HepG2 (cell line): ENCODE measurements at regions not wholly inside any gene's neighbourhood (a gene's known extent, or its start where the extent isn't known, plus 50 kb on each side); places are given as distances from the start of the nearest gene placed in this dataset.
"Not testable (repeated sequence)": the region's sequence is repeated elsewhere in the genome, so short reads cannot be mapped to it uniquely, and the experiment has no call there.

Experiments
- ATAC-seq: fragments of 200-7000 bp; cut with Tn5 transposase; 3 replicates; pipeline ENCODE4 v1.9.1; 2020; ENCODE audit warnings: mild to moderate bottlenecking, moderate library complexity
- BruUV-seq: library from RNA; stranded (reverse); fragments of 400-500 nt; replicated peaks from 2 replicates; lab custom pipeline; 2021; lab: Mats Ljungman, UMichigan
- CTCF ChIA-PET: fragments of 300-600 bp; formaldehyde crosslinking; extraction: SDS; loops from one replicate; lab custom pipeline; 2021; ENCODE audit warnings: low total read pairs, inconsistent platforms, low intra/inter-chr PET ratio; lab: Yijun Ruan, JAX
- POLR2A ChIA-PET: fragments of 350-600 bp; sonication (Branson Sonifier 250); formaldehyde crosslinking; loops from one replicate; lab custom pipeline; 2020; ENCODE audit warnings: antibody characterized with exemption, inconsistent platforms; lab: Yijun Ruan, JAX
- DNase-seq: peaks from one replicate; pipeline ENCODE4 v3.0.0-alpha.2; 2015; ENCODE audit warnings: low spot score
- FAIRE-seq: peaks from 3 replicates; lab custom pipeline; 2011; peaks lifted over from hg19 to GRCh38; lab: Jason Lieb, UNC
- H2AFZ ChIP-seq: one replicate; pipeline ENCODE4 v1.6.1; 2011; ENCODE audit warnings: low read length, inconsistent platforms
- H3K27ac ChIP-seq: fragments of 300-600 bp; 3 replicates; pipeline ENCODE4 v1.8.0; 2011; ENCODE audit warnings: mixed run types, mild to moderate bottlenecking, mixed read lengths, low read length, inconsistent platforms; ENCODE audit not compliant: insufficient read depth; ENCODE audit errors: extremely low read length
- H3K27me3 ChIP-seq, 2 experiments: fragments of 200-600 bp in 1 of 2; 2 replicates in 1 of 2; 3 replicates in 1 of 2; pipeline versions ENCODE4 v1.6.0 to v1.8.0; 2011; ENCODE audit warnings: low read length in 2 of 2, mild to moderate bottlenecking in 2 of 2, moderate library complexity in 2 of 2, inconsistent platforms in 1 of 2; ENCODE audit not compliant: insufficient read depth in 2 of 2, control insufficient read depth in 1 of 2
- H3K36me3 ChIP-seq, 2 experiments: fragments of 200-600 bp in 1 of 2; replicated peaks in 1 of 2; 2 replicates in 1 of 2; 3 replicates in 1 of 2; pipeline versions ENCODE4 v1.5.1 to v1.8.0; 2011; ENCODE audit warnings: low read length in 2 of 2, inconsistent platforms in 1 of 2; ENCODE audit not compliant: insufficient read depth in 2 of 2, control insufficient read depth in 1 of 2
- H3K4me1 ChIP-seq: 2 replicates; pipeline ENCODE4 v1.5.1; 2012; ENCODE audit warnings: low read length, inconsistent platforms; ENCODE audit not compliant: insufficient read depth
- H3K4me2 ChIP-seq: 2 replicates; pipeline ENCODE4 v1.6.0; 2011; ENCODE audit warnings: low read depth, low read length, inconsistent platforms
- H3K4me3 ChIP-seq, 3 experiments: fragments of 200-600 bp in 1 of 3; sonication (generic), shearing (Covaris generic) in 1 of 3; replicated peaks in 1 of 3; 2 replicates each; pipeline ENCODE4 v1.5.1; 2011 to 2016; ENCODE audit warnings: low read length in 3 of 3, inconsistent platforms in 2 of 3, low read depth in 2 of 3, mild to moderate bottlenecking in 2 of 3, control low read depth in 1 of 3, mixed read lengths in 1 of 3; ENCODE audit not compliant: insufficient read depth in 1 of 3
- H3K79me2 ChIP-seq: one replicate; pipeline ENCODE4 v1.6.1; 2011; ENCODE audit warnings: low read length, inconsistent platforms; ENCODE audit not compliant: insufficient read depth
- H3K9ac ChIP-seq: 2 replicates; pipeline ENCODE4 v1.6.0; 2011; ENCODE audit warnings: mild to moderate bottlenecking, low read depth, low read length, inconsistent platforms; ENCODE audit not compliant: insufficient read depth
- H3K9me3 ChIP-seq: 2 replicates; pipeline ENCODE4 v1.5.1; 2012; ENCODE audit warnings: mild to moderate bottlenecking, low read length
- H4K20me1 ChIP-seq: 2 replicates; pipeline ENCODE4 v1.6.0; 2011; ENCODE audit warnings: inconsistent platforms, mild to moderate bottlenecking, low read length, moderate library complexity; ENCODE audit not compliant: insufficient read depth
- HNF4A ChIP-seq: sonication (generic); formaldehyde crosslinking; IDR thresholded peaks from 2 replicates; pipeline ENCODE4 v1.4.0; 2020; ENCODE audit warnings: missing genetic modification reagents
- NCOA2 ChIP-seq: sonication (generic); formaldehyde crosslinking; IDR thresholded peaks from 2 replicates; pipeline ENCODE4 v1.8.0; 2022; ENCODE audit warnings: inconsistent platforms
- NCOR1 ChIP-seq: fragments of 200-600 bp; sonication (generic); IDR thresholded peaks from 2 replicates; pipeline ENCODE4 v1.7.0; 2017; ENCODE audit warnings: antibody characterized with exemption, low read length, borderline replicate concordance
- RXRB ChIP-seq: IDR thresholded peaks from 2 replicates; pipeline ENCODE4 v1.6.1; 2016; ENCODE audit warnings: borderline replicate concordance, missing genetic modification reagents, missing compliant biosample characterization
- ZEB1 ChIP-seq: IDR thresholded peaks from 2 replicates; pipeline ENCODE4 v1.6.1; 2012; ENCODE audit warnings: mild to moderate bottlenecking, low read depth, inconsistent platforms; ENCODE audit not compliant: insufficient replicate concordance
- ZNF432 ChIP-seq: sonication (generic); formaldehyde crosslinking; IDR thresholded peaks from 2 replicates; pipeline ENCODE4 v1.5.0; 2020; ENCODE audit warnings: missing genetic modification reagents, mild to moderate bottlenecking, borderline replicate concordance
- WGBS: methylation state at CpG from one replicate; pipeline ENCODE4 v1.1.6; 2017; ENCODE audit warnings: low lambda C conversion rate; 5-methylcytosine and 5-hydroxymethylcytosine counted together
- in situ Hi-C: cut with HindIII; loops from 2 replicates; pipeline ENCODE4 v1.10.0; 2017; ENCODE audit warnings: low pct_unique_long_range_greater_than_20kb; ENCODE audit not compliant: extremely low pct_ligation_motif_present
- intact Hi-C: fragments of 100-400 bp; cut with micrococcal nuclease; formaldehyde crosslinking; loops from one replicate; pipeline ENCODE4 v1.10.0; 2022; ENCODE audit not compliant: unreplicated experiment
- TF ChIP-seq, protein P1 (sequence below): sonication (generic); formaldehyde crosslinking; IDR thresholded peaks from 2 replicates; pipeline ENCODE4 v1.4.0; 2020; ENCODE audit warnings: missing genetic modification reagents
- TF ChIP-seq, protein P2 (sequence below): sonication (generic); formaldehyde crosslinking; IDR thresholded peaks from 2 replicates; pipeline ENCODE4 v1.5.1; 2020; ENCODE audit warnings: mild to moderate bottlenecking, missing genetic modification reagents, borderline replicate concordance

DNA sequence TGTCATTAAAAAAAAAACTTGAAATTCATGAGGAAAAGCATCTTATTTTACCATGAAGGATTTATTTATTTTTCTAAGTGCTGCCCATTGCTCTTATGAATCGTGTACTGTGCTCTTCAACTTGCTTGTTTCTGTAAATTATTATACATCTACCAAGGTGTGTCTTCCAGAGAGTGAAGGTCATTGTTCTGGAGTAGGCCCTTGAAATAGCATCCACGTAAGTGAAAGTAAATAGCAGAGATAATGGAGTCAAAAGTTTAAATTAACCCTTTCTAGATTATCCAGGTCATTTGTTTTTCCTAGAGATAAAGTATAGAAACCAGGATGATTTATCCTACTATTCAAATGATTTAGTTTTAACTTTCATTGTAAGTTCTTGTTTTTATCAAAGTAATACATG, 473.1 kb downstream of the DIRAS2 start (continued):
- no peak for TF ChIP-seq ZNF432 (CRISPR knock-in tag)
- peak; percentile 32 for TF ChIP-seq ZEB1
- TF ChIP-seq NCOR1: peak; percentile 53; the same call in 1 of the 2 replicates
- TF ChIP-seq HNF4A: peak; percentile 48
- TF ChIP-seq NCOA2: 0 out of 2 replicates have a peak, but pooled peaks have one; percentile 28
- peak; percentile 49 for TF ChIP-seq RXRB
- TF ChIP-seq, protein P1, sequence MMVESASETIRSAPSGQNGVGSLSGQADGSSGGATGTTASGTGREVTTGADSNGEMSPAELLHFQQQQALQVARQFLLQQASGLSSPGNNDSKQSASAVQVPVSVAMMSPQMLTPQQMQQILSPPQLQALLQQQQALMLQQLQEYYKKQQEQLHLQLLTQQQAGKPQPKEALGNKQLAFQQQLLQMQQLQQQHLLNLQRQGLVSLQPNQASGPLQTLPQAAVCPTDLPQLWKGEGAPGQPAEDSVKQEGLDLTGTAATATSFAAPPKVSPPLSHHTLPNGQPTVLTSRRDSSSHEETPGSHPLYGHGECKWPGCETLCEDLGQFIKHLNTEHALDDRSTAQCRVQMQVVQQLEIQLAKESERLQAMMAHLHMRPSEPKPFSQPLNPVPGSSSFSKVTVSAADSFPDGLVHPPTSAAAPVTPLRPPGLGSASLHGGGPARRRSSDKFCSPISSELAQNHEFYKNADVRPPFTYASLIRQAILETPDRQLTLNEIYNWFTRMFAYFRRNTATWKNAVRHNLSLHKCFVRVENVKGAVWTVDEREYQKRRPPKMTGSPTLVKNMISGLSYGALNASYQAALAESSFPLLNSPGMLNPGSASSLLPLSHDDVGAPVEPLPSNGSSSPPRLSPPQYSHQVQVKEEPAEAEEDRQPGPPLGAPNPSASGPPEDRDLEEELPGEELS (CRISPR knock-in tag): 0 out of 2 replicates have a peak, but pooled peaks have one; percentile 41
- TF ChIP-seq, protein P2, sequence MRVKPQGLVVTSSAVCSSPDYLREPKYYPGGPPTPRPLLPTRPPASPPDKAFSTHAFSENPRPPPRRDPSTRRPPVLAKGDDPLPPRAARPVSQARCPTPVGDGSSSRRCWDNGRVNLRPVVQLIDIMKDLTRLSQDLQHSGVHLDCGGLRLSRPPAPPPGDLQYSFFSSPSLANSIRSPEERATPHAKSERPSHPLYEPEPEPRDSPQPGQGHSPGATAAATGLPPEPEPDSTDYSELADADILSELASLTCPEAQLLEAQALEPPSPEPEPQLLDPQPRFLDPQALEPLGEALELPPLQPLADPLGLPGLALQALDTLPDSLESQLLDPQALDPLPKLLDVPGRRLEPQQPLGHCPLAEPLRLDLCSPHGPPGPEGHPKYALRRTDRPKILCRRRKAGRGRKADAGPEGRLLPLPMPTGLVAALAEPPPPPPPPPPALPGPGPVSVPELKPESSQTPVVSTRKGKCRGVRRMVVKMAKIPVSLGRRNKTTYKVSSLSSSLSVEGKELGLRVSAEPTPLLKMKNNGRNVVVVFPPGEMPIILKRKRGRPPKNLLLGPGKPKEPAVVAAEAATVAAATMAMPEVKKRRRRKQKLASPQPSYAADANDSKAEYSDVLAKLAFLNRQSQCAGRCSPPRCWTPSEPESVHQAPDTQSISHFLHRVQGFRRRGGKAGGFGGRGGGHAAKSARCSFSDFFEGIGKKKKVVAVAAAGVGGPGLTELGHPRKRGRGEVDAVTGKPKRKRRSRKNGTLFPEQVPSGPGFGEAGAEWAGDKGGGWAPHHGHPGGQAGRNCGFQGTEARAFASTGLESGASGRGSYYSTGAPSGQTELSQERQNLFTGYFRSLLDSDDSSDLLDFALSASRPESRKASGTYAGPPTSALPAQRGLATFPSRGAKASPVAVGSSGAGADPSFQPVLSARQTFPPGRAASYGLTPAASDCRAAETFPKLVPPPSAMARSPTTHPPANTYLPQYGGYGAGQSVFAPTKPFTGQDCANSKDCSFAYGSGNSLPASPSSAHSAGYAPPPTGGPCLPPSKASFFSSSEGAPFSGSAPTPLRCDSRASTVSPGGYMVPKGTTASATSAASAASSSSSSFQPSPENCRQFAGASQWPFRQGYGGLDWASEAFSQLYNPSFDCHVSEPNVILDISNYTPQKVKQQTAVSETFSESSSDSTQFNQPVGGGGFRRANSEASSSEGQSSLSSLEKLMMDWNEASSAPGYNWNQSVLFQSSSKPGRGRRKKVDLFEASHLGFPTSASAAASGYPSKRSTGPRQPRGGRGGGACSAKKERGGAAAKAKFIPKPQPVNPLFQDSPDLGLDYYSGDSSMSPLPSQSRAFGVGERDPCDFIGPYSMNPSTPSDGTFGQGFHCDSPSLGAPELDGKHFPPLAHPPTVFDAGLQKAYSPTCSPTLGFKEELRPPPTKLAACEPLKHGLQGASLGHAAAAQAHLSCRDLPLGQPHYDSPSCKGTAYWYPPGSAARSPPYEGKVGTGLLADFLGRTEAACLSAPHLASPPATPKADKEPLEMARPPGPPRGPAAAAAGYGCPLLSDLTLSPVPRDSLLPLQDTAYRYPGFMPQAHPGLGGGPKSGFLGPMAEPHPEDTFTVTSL (CRISPR knock-in tag): peak; percentile 36; the same call in 1 of the 2 replicates

DNA sequence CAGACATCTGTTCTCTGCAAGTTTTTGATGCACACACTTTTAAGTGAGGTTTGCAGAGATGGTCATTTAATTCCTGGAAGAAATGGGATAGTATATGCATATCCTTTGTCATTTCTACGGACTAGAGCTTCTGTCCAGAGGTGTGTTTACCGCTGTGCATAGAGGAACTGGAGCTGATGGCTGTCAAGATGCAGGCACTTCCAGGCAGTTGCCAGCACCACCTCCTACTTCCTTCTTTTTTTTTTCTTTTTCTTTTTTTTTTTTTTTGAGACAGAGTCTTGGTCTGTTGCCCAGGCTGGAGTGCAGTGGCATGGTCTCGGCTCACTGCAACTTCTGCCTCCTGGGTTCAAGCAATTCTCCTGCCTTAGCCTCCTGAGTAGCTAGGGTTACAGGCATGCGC, 468.7 kb downstream of the DIRAS2 start:
- CTCF ChIA-PET, H3K79me2 ChIP-seq, H3K9me3 ChIP-seq, H4K20me1 ChIP-seq, H2AFZ ChIP-seq, H3K9ac ChIP-seq, ATAC-seq, DNase-seq, H3K36me3 ChIP-seq, intact Hi-C loops, H3K4me3 ChIP-seq, BruUV-seq, H3K4me2 ChIP-seq, H3K27me3 ChIP-seq, H3K27ac ChIP-seq, POLR2A ChIA-PET, in situ Hi-C loops, FAIRE-seq: not testable (repeated sequence)
- 65% methylated on average over 4 of the region's 4 CpGs for WGBS
- peaks cover 10% of the 10 kb centered on the region for H3K4me1 ChIP-seq

DNA sequence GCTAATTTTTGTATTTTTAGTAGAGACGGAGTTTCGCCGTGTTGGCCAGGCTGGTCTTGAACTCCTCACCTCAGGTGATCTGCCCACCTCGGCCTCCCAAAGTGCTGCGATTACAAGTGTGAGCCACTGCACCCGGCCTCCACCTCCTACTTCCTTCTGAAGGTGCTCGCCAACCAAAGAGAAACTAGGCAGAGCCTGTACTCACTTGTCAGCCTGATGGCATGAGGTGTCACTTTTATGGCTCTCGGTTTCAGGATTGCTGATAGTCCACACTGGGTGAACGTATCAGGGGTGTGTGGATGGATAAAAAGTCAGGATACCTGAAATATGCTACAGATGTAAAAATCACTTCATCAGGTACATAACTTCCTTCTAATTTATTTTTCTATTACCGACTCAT, 468.3 kb downstream of the DIRAS2 start:
- BruUV-seq, H3K27ac ChIP-seq, H3K9me3 ChIP-seq, FAIRE-seq, H3K27me3 ChIP-seq, H3K4me3 ChIP-seq, in situ Hi-C loops, DNase-seq, H3K4me1 ChIP-seq, H3K36me3 ChIP-seq, H4K20me1 ChIP-seq, H3K79me2 ChIP-seq, H3K9ac ChIP-seq, H3K4me2 ChIP-seq, intact Hi-C loops, ATAC-seq, CTCF ChIA-PET, POLR2A ChIA-PET, H2AFZ ChIP-seq: not testable (repeated sequence)
- 50% methylated on average over 10 of the region's 10 CpGs for WGBS
